H9 (cell line): ENCODE measurements at regions not wholly inside any gene's neighbourhood (a gene's known extent, or its start where the extent isn't known, plus 50 kb on each side); places are given as distances from the start of the nearest gene placed in this dataset.

Source experiments
- DNase-seq: peaks from one replicate; pipeline ENCODE4 v3.0.0-alpha.2; 2017
- H2AFZ ChIP-seq: one replicate; pipeline ENCODE4 v1.6.1; 2013; ENCODE audit warnings: mild to moderate bottlenecking, low read length, control low read depth, moderate library complexity
- H2AK5ac ChIP-seq: 2 replicates; pipeline ENCODE4 v1.6.1; 2013; ENCODE audit warnings: low read length, control low read depth, mixed read lengths; ENCODE audit not compliant: insufficient read length
- H2BK120ac ChIP-seq: one replicate; pipeline ENCODE4 v1.6.1; 2013; ENCODE audit warnings: low read depth, mild to moderate bottlenecking, low read length, control low read depth, inconsistent platforms; ENCODE audit not compliant: poor library complexity, severe bottlenecking
- H2BK12ac ChIP-seq: 2 replicates; pipeline ENCODE4 v1.6.1; 2013; ENCODE audit warnings: low read length, control low read depth, mixed read lengths, low read depth; ENCODE audit not compliant: insufficient read length
- H2BK15ac ChIP-seq: 2 replicates; pipeline ENCODE4 v1.6.1; 2013; ENCODE audit warnings: low read depth, low read length, control low read depth
- H2BK20ac ChIP-seq: one replicate; pipeline ENCODE4 v1.6.1; 2013; ENCODE audit warnings: low read depth, mild to moderate bottlenecking, low read length, control low read depth, inconsistent platforms; ENCODE audit not compliant: poor library complexity, severe bottlenecking
- H2BK5ac ChIP-seq: 2 replicates; pipeline ENCODE4 v1.6.1; 2013; ENCODE audit warnings: low read length, control low read depth, mixed read lengths; ENCODE audit not compliant: insufficient read length
- H3K14ac ChIP-seq: 2 replicates; pipeline ENCODE4 v1.6.1; 2013; ENCODE audit warnings: low read length, control low read depth; ENCODE audit not compliant: insufficient read depth
- H3K18ac ChIP-seq: 2 replicates; pipeline ENCODE4 v1.6.1; 2013; ENCODE audit warnings: low read depth, mild to moderate bottlenecking, mixed read lengths, low read length, control low read depth; ENCODE audit not compliant: insufficient read length
- H3K23ac ChIP-seq: 2 replicates; pipeline ENCODE4 v1.6.1; 2013; ENCODE audit warnings: low read length, control low read depth, mixed read lengths, low read depth; ENCODE audit not compliant: insufficient read length
- H3K23me2 ChIP-seq: 2 replicates; pipeline ENCODE4 v1.6.1; 2013; ENCODE audit warnings: low read depth, mild to moderate bottlenecking, mixed read lengths, low read length, control low read depth; ENCODE audit not compliant: insufficient read length, poor library complexity, severe bottlenecking
- H3K27ac ChIP-seq: 2 replicates; pipeline ENCODE4 v1.5.1; 2013; ENCODE audit warnings: low read length, control low read depth, mixed read lengths, low read depth; ENCODE audit not compliant: insufficient read length
- H3K27me3 ChIP-seq: 2 replicates; pipeline ENCODE4 v1.6.1; 2013; ENCODE audit warnings: low read length, control low read depth, inconsistent platforms; ENCODE audit not compliant: insufficient read depth
- H3K4ac ChIP-seq: 2 replicates; pipeline ENCODE4 v1.6.1; 2013; ENCODE audit warnings: low read depth, mild to moderate bottlenecking, control low read depth, inconsistent platforms, low read length, moderate library complexity
- H3K4me1 ChIP-seq: 2 replicates; pipeline ENCODE4 v1.6.1; 2013; ENCODE audit warnings: low read length, control low read depth, inconsistent platforms; ENCODE audit not compliant: insufficient read depth
- H3K4me2 ChIP-seq: 2 replicates; pipeline ENCODE4 v1.6.1; 2013; ENCODE audit warnings: low read length, control low read depth, mixed read lengths; ENCODE audit not compliant: insufficient read length, insufficient read depth
- H3K56ac ChIP-seq: 2 replicates; pipeline ENCODE4 v1.6.1; 2013; ENCODE audit warnings: low read depth, mild to moderate bottlenecking, mixed read lengths, low read length, control low read depth; ENCODE audit not compliant: insufficient read length
- H3K79me1 ChIP-seq: 2 replicates; pipeline ENCODE4 v1.6.1; 2013; ENCODE audit warnings: low read depth, mild to moderate bottlenecking, moderate library complexity, low read length, control low read depth, inconsistent platforms; ENCODE audit not compliant: insufficient read depth, poor library complexity, severe bottlenecking
- H3K79me2 ChIP-seq: 2 replicates; pipeline ENCODE4 v1.6.1; 2013; ENCODE audit warnings: low read length, control low read depth, inconsistent platforms; ENCODE audit not compliant: insufficient read depth
- H3K9ac ChIP-seq: 2 replicates; pipeline ENCODE4 v1.6.1; 2013; ENCODE audit warnings: low read length, control low read depth, mixed read lengths; ENCODE audit not compliant: insufficient read length; ENCODE audit errors: extremely low read depth
- H3K9me3 ChIP-seq: one replicate; pipeline ENCODE4 v1.6.1; 2013; ENCODE audit warnings: low read depth, low read length, inconsistent platforms; ENCODE audit not compliant: control insufficient read depth
- H3T11ph ChIP-seq: one replicate; pipeline ENCODE4 v1.6.1; 2013; ENCODE audit warnings: mild to moderate bottlenecking, low read length, control low read depth, inconsistent platforms
- H4K20me1 ChIP-seq: one replicate; pipeline ENCODE4 v1.6.1; 2013; ENCODE audit not compliant: control insufficient read depth, insufficient read length, insufficient read depth
- H4K5ac ChIP-seq: 2 replicates; pipeline ENCODE4 v1.6.1; 2013; ENCODE audit warnings: low read depth, mild to moderate bottlenecking, mixed read lengths, low read length, control low read depth; ENCODE audit not compliant: insufficient read length
- H4K8ac ChIP-seq: replicated peaks from 2 replicates; pipeline ENCODE4 v1.6.1; 2013; ENCODE audit warnings: low read length, control low read depth, mixed read lengths, low read depth; ENCODE audit not compliant: insufficient read length
- H4K91ac ChIP-seq: 2 replicates; pipeline ENCODE4 v1.6.1; 2013; ENCODE audit warnings: low read depth, mild to moderate bottlenecking, moderate library complexity, mixed read lengths, low read length, control low read depth; ENCODE audit not compliant: insufficient read length
- H3K27ac Mint-ChIP-seq, 3 experiments: 2 replicates in 2 of 3; 3 replicates in 1 of 3; pipeline ENCODE4 v1.8.0; 2020 to 2021; ENCODE audit warnings: mixed read lengths in 3 of 3, mild to moderate bottlenecking in 1 of 3, moderate library complexity in 1 of 3
- H3K27me3 Mint-ChIP-seq: 2 replicates; pipeline ENCODE4 v1.8.0; 2021; ENCODE audit warnings: low read depth, mild to moderate bottlenecking, moderate library complexity, mixed read lengths
- H3K36me3 Mint-ChIP-seq, 3 experiments: 2 replicates in 2 of 3; 3 replicates in 1 of 3; pipeline ENCODE4 v1.8.0; 2020 to 2021; ENCODE audit warnings: low read depth in 3 of 3, mixed read lengths in 3 of 3; ENCODE audit not compliant: insufficient read depth in 1 of 3
- H3K4me1 Mint-ChIP-seq, 2 experiments: 2 replicates each; pipeline ENCODE4 v1.8.0; 2020; ENCODE audit warnings: mixed read lengths in 2 of 2
- H3K4me3 Mint-ChIP-seq, 2 experiments: 2 replicates in 1 of 2; 3 replicates in 1 of 2; pipeline ENCODE4 v1.8.0; 2020 to 2021; ENCODE audit warnings: mild to moderate bottlenecking in 2 of 2, mixed read lengths in 2 of 2, moderate library complexity in 1 of 2
- H3K9me3 Mint-ChIP-seq, 2 experiments: 2 replicates in 1 of 2; 3 replicates in 1 of 2; pipeline ENCODE4 v1.8.0; 2020; ENCODE audit warnings: mild to moderate bottlenecking in 2 of 2, mixed read lengths in 2 of 2, moderate library complexity in 1 of 2
- WGBS: extraction: QIAGEN DNeasy Blood & Tissue Kit; methylation state at CpG from one replicate; pipeline ENCODE4 v1.1.7; 2013; ENCODE audit warnings: missing lambda C conversion rate, low lambda C conversion rate, mixed read lengths; ENCODE audit not compliant: insufficient read length; ENCODE audit errors: extremely low coverage; 5-methylcytosine and 5-hydroxymethylcytosine counted together
- TF ChIP-seq, protein P1 (sequence below): fragments of 200-600 bp; sonication (generic); conservative IDR thresholded peaks from 3 replicates; pipeline ENCODE4 v1.8.0; 2021; ENCODE audit warnings: antibody characterized with exemption, mild to moderate bottlenecking

DNA sequence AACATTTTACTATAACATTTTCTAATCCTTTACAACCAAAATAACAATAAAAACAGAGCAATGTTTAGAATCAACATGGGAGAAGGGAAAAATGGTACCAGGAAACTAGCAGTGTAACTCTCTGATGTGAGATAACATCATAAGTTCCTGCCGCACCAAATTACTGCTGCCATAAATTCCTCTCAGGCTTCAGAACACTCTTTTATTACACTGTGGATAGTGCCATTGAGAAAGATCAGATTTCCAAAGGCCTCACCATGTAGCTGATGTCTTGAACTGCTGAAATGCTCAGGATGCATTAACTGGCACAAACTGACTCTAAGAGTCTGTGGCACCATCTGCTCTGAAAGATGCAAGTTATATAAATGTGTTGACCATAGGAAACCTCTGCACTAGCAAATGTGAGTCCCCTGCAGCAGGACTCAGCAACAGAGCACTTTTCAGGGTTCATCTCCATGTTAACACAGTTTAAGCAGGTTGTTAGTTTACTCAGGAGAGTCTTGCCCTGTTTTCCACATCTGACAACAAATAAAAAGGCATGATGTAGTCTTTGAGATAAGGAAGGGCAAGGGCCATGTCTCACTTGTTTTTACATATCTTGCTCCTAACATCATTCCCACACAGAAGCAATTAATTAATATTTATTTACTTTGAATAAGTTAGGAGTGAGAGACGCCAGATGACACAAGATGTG, 218.1 kb downstream of the CETN3 start:
- Mint-ChIP-seq H3K36me3 (peaks cover 0 to 4% (median 0%) of the 10 kb centered on the region in 3 experiments; a peak in 1 of 7 replicates), H3K27ac (no peak overlapping the region), H3K4me3 (no peak overlapping the region), H3K9me3 (no peaks in the 10 kb centered on the region), H3K27me3 (no peaks in the 10 kb centered on the region), H3K4me1 (peaks cover 4 to 5% of the 10 kb centered on the region in 2 experiments)
- Histone ChIP-seq H3K9me3 (no peaks in the 10 kb centered on the region), H3K14ac (no peak overlapping the region), H2BK120ac (no peak overlapping the region), H3K18ac (no peak overlapping the region), H3K23ac (no peak overlapping the region), H3K56ac (no peak overlapping the region), H3K4ac (no peak overlapping the region), H4K91ac (no peak overlapping the region), H2BK15ac (no peak overlapping the region), H3K9ac (no peak overlapping the region), H2BK12ac (no peak overlapping the region), H3K27ac (no peak overlapping the region), H3K79me1 (peaks cover 2% of the 10 kb centered on the region), H4K5ac (no peak overlapping the region), H3K4me1 (no peaks in the 10 kb centered on the region), H2AFZ (no peak overlapping the region), H2BK5ac (no peak overlapping the region), H4K20me1 (no peaks in the 10 kb centered on the region), H4K8ac (no peak overlapping the region), H3K27me3 (no peaks in the 10 kb centered on the region), H3K4me2 (no peak overlapping the region), H3K23me2 (no peaks in the 10 kb centered on the region), H2AK5ac (no peak overlapping the region), H2BK20ac (no peak overlapping the region), H3K79me2 (no peaks in the 10 kb centered on the region), H3T11ph (no peak overlapping the region)
- no CpG with 5 or more reads among the region's 2 CpGs for WGBS
- TF ChIP-seq, protein P1, sequence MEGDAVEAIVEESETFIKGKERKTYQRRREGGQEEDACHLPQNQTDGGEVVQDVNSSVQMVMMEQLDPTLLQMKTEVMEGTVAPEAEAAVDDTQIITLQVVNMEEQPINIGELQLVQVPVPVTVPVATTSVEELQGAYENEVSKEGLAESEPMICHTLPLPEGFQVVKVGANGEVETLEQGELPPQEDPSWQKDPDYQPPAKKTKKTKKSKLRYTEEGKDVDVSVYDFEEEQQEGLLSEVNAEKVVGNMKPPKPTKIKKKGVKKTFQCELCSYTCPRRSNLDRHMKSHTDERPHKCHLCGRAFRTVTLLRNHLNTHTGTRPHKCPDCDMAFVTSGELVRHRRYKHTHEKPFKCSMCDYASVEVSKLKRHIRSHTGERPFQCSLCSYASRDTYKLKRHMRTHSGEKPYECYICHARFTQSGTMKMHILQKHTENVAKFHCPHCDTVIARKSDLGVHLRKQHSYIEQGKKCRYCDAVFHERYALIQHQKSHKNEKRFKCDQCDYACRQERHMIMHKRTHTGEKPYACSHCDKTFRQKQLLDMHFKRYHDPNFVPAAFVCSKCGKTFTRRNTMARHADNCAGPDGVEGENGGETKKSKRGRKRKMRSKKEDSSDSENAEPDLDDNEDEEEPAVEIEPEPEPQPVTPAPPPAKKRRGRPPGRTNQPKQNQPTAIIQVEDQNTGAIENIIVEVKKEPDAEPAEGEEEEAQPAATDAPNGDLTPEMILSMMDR = no peak
- DNase-seq = no peak
